ENCODE measurements at regions not wholly inside any gene's neighbourhood (a gene's known extent, or its start where the extent isn't known, plus 50 kb on each side); places are given as distances from the start of the nearest gene placed in this dataset.

DNA sequence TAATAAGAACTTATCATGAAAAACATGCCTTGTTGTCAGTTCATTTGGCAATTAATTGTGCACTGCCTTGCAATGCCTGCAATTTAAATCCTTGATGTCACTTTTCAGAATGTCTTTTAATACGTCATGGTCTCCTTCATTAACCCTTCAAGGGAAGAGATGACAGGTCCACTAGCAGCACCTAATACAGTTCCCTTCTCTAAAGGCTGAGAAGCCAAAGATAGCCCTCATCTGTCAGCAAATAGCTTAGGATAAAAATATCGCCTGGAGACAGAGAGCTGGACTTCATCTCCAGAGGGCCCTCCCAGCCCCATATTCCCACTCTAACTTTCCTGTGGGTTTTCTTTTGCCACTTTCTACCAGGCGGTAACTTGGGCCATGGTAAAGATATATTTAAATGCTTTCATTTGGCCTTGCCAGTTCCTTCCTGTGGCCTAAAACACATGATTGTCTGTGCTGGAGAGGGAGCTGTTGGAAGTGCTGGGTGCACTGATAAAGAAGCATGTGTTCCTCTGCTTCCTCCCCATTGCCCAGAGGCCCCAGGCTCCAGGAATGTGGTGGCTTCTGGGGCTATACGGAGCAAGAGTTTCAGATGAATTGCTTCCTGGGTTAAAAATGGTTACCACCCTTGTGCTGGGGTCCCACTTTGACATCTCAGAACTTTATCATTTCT lies 76.3 kb upstream of the UMPS start:
- no peak for DNase-seq

DNA sequence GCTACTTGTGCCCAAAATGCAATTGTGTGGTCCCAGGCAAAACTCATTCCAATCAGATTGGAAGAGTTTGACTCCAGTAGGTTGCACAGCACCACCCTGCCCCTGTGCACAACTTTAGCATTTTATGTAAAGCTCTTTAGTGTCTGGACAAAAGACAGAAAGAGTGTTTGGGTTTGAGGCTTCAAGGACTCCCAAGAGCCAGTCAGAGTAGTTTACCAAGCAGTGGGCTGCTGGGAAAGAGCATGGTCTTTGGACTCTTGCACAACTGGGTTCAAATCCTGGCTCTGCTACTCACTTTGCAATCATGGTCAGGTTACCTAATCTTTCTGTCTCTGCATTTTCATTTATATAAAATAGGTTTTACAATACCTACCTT lies 75.8 kb upstream of the UMPS start:
- DNase-seq: no peak

DNA sequence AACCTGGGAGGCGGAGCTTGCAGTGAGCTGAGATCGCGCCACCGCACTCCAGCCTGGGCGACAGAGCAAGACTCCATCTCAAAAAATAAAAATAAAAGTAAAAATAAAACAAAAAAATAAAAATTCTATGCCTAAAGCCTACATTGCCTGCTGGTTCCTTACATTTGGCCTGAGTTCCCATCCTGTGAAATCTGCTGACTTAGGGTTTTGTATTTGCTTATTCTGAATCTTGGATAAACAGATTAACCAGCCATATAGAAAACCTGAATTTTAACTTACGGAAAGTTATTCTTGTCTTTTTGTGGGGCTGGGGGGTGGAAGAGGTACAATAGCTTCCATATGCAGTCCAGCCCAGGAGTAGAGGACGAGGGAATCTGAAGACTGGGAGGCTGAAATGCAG lies 73.7 kb upstream of the UMPS start:
- no peak for DNase-seq

DNA sequence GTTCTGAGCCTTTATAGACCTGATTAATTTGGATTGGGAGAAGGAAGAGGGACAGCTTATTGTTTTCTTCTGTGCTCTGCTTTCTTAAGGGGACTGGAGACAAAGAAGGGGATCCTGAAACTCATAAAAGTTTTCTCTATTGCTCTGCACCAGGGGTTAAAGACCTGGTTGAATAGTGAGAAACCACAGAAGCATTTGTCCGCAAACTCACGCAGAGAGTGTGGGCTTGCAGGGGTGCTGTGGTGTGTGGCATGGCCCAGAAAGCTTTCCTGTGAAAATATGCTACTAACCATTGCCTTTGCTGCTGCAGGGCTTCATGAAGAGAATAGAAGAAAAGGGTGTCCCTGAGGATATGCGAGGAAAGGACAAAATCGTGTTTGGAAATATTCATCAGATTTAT lies 73.1 kb upstream of the UMPS start:
- DNase-seq: no peak

DNA sequence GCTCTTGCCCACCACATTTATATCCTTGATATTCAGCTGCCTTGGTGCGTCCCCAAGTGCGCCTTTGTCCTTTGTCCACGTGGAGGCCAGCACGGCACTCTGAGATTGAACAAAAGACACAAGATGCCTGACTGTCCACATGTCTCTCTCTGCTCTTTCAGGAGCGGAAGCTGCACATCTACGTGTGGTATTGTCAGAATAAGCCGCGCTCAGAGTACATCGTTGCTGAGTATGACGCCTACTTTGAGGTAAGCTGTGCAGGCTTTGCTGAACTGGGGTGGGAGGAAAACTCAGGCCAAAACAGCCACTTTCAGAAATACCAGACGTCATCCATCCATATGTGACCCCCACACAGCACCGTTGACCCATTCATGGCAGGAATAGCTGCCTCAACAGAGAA lies 72.0 kb upstream of the UMPS start:
- DNase-seq: no peak

DNA sequence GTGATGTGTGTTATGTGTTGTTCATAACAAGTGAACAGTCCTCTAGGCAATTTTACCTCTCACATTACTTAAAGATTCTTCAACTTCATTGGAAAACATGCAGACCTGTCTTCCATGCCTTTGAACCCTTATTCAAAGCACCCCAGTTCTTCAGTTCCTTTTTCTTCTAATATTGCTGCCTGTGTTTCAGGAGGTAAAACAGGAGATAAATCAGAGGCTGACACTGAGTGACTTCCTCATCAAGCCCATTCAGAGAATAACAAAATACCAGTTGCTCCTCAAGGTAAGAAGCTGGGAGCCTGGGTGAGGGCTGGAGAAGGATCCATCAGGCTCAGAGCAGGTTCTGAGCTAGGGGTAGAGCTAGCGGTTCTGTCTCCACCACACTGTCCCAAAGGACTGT lies 71.1 kb upstream of the UMPS start:
- DNase-seq: no peak

DNA sequence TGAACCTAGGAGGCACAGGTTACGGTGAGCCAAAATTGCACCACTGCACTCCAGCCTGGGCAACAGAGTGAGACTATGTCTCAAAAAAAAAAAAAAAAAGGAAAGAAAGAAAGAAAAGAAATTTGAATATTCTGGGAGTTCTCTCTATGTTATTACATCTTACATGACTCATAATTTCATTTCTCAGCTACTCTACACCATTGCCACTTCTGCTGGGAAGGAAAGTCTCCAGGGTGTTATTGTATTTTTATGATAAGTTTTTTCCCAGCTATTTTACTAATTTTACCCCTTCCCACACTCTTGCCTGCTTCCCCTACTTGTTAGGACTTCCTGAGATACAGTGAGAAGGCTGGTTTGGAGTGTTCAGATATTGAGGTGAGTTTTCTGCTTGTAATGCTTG lies 69.7 kb upstream of the UMPS start:
- DNase-seq: no peak

DNA sequence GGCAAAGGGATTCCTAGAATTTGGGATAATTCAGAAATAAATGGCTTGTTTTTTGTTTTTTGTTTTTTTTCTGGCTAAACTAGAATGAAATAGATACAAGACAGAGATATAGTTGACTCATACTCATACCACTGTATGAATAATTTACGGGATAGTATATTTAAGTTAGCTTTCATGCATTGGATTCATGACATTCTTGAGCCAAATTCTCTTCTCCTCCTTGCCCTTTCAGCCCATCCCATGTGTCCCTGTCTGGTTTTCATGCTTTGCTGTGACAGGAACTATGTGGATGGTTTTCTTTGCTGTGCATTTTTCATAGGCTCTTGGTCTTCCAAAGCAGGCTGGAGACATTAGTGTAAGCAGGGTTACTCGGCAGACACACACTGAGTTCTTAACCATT lies 66.6 kb upstream of the UMPS start:
- DNase-seq: no peak

DNA sequence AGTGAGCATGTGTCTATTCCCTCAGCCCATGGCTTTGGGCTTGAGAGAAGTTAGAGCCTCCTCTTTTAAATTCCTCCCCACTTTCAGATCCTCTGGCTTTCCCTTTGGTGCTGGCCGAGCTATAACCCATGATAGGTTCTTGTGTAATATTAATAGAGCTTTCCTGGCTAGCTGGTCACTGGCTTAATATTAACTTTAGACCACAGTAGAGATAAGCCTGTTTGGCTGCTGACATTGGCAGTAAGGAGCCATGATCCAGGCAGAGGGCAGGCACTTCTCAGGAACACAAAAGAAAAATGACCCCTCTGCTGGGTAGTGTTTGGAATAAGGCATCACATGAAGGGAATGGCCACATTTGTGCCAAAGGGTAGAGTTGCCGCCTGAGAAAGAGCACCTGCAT lies 65.4 kb upstream of the UMPS start:
- DNase-seq: no peak

DNA sequence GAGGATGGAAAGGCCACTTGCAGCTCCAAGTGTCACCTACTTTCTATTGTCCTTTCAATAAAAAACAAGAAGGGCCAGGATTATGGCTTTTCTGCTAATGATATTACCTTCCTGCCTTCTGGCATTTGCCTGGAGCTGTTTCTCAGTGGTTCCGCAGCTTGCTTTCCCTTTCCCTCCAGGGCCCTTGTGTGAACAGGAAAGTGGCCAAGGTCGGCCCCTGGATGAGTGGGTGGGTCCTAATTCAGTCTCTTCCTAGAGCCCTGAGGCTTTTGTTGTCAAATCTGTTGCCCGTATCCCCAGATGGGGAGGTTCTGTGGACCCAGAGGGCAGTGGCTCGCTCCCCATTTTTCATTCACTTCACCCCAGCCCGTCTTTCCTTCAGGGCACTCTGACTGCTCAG lies 64.2 kb upstream of the UMPS start:
- no peak for DNase-seq

DNA sequence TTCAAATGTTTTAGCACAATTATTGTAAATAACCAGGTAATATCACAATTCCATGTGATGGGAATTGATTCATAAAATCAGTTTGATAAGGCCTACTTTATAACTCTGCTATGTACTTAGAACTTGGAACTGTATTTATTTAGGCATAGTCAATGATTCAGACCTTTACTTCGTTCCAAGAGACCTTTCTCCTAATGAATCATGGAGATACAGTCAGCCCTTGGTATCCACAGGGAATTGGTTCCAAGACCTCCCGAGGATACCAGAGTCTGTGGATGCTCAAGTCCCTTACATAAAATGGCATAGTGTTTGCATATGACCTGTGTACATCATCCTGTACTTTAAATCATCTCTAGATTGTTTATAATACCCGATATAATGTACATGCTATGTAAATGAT lies 60.8 kb upstream of the UMPS start:
- no peak for DNase-seq

DNA sequence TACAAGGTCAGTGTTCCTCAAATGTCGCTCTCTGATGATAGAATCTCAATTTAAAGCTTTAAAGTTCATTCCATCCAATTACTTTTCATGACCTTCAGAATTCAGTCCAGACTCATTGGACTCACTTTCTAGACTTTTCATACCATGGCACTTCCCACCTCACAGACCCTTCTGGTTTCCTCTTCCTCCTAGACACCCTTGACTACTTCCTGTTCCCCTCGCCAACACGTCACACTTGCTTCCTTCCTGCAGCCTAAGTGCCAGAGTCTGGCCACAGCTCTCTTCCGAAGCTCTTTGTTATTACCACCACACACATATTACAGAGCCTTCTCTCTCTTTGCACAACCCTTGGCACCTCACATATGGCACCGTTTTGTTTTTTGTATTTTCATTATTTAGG lies 59.1 kb upstream of the UMPS start:
- DNase-seq: no peak

DNA sequence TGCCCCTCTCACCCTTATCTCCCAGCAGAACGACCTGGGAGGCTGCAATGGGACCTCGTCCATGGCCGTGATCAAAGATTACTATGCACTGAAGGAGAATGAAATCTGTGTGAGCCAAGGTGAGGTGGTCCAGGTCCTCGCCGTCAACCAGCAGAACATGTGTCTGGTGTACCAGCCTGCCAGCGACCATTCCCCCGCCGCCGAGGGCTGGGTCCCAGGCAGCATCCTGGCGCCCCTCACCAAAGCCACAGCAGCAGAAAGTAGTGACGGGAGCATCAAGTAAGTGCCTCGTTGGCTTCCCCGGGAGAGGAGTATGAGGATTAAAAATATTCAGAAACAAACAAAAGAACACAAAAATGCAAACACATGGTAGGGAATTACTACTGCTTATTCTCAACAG lies 55.9 kb upstream of the UMPS start:
- no peak for DNase-seq

DNA sequence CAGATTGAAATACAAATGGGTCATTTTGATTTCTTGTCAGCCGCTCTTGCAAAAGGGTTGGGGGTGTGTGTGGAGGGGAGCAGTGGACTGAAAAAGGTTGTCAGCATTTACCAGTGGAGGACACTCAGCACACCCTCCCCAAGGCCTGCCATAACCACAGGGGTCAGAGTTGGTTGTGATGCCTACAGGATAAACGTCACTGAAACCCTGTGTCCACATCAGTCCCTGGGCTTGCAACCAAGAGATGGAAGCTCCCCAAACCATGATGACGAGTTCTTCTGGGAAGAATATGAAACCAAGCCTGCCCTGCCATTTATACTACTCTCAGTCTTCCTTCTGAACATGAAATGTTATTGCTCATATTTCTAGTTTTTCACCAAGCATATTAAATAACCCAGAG lies 54.0 kb upstream of the UMPS start:
- DNase-seq: no peak

DNA sequence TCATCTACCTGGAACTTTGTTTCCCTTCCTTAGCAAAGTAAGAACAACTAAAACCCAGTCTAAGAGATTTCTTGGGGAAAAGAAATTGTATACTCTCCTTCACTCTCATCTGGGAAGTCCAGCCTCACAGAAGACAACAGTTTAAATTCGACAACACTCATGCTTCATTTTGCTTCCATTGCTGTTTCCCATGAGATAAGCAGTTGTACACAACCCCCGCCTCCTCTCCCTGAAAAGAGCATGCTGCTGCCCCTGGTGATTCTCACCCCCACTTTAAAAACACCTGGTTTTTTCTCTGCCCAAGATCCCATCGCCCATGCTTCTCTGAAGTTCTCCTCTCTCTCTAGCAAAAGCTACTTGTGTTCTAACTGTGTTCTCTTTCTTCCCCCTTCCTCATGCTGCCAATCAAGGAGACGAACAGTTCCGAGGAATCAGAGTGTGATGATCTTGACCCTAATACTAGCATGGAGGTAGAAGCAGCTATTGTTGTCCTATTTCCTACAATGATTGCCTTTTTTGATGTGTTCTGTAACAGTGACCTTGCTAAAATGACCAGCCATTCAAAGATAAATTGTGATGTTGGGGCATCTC lies 51.1 kb upstream of the UMPS start:
- no peak for DNase-seq
